ENCODE measurements at regions not wholly inside any gene's neighbourhood (a gene's known extent, or its start where the extent isn't known, plus 50 kb on each side); places are given as distances from the start of the nearest gene placed in this dataset.

- ChIA-PET POLR2A (no interaction called here), CTCF (ENCODE audit: unreplicated experiment) (no interaction called here)
- intact Hi-C loops (cut with micrococcal nuclease; ENCODE audit: unreplicated experiment): no loop called here
- TF ChIP-seq CTCF (conservative IDR thresholded peaks at IDR 0.05; ENCODE audit: low read length) (no peak), EZH2phosphoT487 (IDR thresholded peaks at IDR 0.05; ENCODE audit: borderline replicate concordance, low read depth, low read length) (no peak)
- no peaks in the 10 kb centered on the region for H3K79me2 ChIP-seq (ENCODE audit: insufficient read depth, low read depth, low read length)
- no peaks in the 10 kb centered on the region for H3K9me3 ChIP-seq (ENCODE audit: low read length)
- H3K36me3 ChIP-seq (ENCODE audit: insufficient read depth, low read length): no peaks in the 10 kb centered on the region
- no peaks in the 10 kb centered on the region for H4K20me1 ChIP-seq (ENCODE audit: insufficient read depth, low read length)
- no peak for DNase-seq (ENCODE audit: low spot score)
- no peak overlapping the region for H3K4me2 ChIP-seq (ENCODE audit: low read length)
- no peaks in the 10 kb centered on the region for H3K4me1 ChIP-seq (ENCODE audit: insufficient read depth, low read length, poor library complexity, severe bottlenecking)
- no peak overlapping the region for H3K4me3 ChIP-seq (ENCODE audit: low read depth, low read length, poor library complexity, severe bottlenecking)
- H3K27ac ChIP-seq (ENCODE audit: low read depth, low read length, poor library complexity, severe bottlenecking): no peak overlapping the region
- no TSS peak for BruUV-seq (replicated peaks)
- no peak overlapping the region for H2AFZ ChIP-seq (ENCODE audit: low read length)
- no peaks in the 10 kb centered on the region for H3K9me2 ChIP-seq (ENCODE audit: insufficient read depth, low read length)
Measured at GRCh38 chr18:40355726-40356125, 1599.3 kb upstream of the PIK3C3 start.

DNA sequence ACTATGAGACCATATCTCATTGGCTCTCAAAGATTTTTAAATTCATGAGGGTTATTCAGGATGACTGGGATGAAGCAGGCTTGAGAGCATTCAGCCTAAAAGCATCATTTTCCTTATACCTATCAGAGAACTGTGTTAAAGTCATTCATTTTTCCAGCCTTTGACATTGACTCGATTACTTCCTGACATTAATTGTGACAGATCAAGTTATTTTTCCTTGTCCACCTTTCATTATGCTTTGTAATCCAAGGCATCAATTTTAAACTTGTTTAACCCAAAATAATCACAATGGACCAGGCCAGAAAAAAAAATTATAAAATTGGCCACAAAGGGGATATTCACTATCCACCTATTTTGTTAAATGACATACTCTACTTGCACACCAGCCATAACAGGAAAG, 1606.8 kb upstream of the PIK3C3 start:
- intact Hi-C loops (cut with micrococcal nuclease; ENCODE audit: unreplicated experiment): no loop called here
- Histone ChIP-seq H3K27ac (ENCODE audit: low read depth, low read length, poor library complexity, severe bottlenecking) (no peak overlapping the region), H2AFZ (ENCODE audit: low read length) (no peak overlapping the region), H4K20me1 (ENCODE audit: insufficient read depth, low read length) (no peaks in the 10 kb centered on the region), H3K9me2 (ENCODE audit: insufficient read depth, low read length) (no peaks in the 10 kb centered on the region), H3K9me3 (ENCODE audit: low read length) (no peaks in the 10 kb centered on the region), H3K4me2 (ENCODE audit: low read length) (no peak overlapping the region), H3K4me3 (ENCODE audit: low read depth, low read length, poor library complexity, severe bottlenecking) (no peak overlapping the region), H3K4me1 (ENCODE audit: insufficient read depth, low read length, poor library complexity, severe bottlenecking) (no peaks in the 10 kb centered on the region), H3K79me2 (ENCODE audit: insufficient read depth, low read depth, low read length) (no peaks in the 10 kb centered on the region), H3K36me3 (ENCODE audit: insufficient read depth, low read length) (no peaks in the 10 kb centered on the region)
- no peak for TF ChIP-seq CTCF (conservative IDR thresholded peaks at IDR 0.05; ENCODE audit: low read length)
- TF ChIP-seq EZH2phosphoT487 (IDR thresholded peaks at IDR 0.05; ENCODE audit: borderline replicate concordance, low read depth, low read length): no peak
- DNase-seq (ENCODE audit: low spot score): no peak
- CTCF ChIA-PET (ENCODE audit: unreplicated experiment): no interaction called here
- POLR2A ChIA-PET: no interaction called here
- no TSS peak for BruUV-seq (replicated peaks)

GRCh38 chr18:40347261-40347660, 1607.8 kb upstream of the PIK3C3 start:
- no peaks in the 10 kb centered on the region for H4K20me1 ChIP-seq (ENCODE audit: insufficient read depth, low read length)
- DNase-seq (ENCODE audit: low spot score): no peak
- TF ChIP-seq EZH2phosphoT487 (IDR thresholded peaks at IDR 0.05; ENCODE audit: borderline replicate concordance, low read depth, low read length) (no peak), CTCF (conservative IDR thresholded peaks at IDR 0.05; ENCODE audit: low read length) (no peak)
- ChIA-PET POLR2A (no interaction called here), CTCF (ENCODE audit: unreplicated experiment) (no interaction called here)
- no peak overlapping the region for H3K4me2 ChIP-seq (ENCODE audit: low read length)
- no peaks in the 10 kb centered on the region for H3K9me2 ChIP-seq (ENCODE audit: insufficient read depth, low read length)
- no peaks in the 10 kb centered on the region for H3K4me1 ChIP-seq (ENCODE audit: insufficient read depth, low read length, poor library complexity, severe bottlenecking)
- no peak overlapping the region for H3K27ac ChIP-seq (ENCODE audit: low read depth, low read length, poor library complexity, severe bottlenecking)
- intact Hi-C loops (cut with micrococcal nuclease; ENCODE audit: unreplicated experiment): no loop called here
- H3K9me3 ChIP-seq (ENCODE audit: low read length): no peaks in the 10 kb centered on the region
- H3K79me2 ChIP-seq (ENCODE audit: insufficient read depth, low read depth, low read length): no peaks in the 10 kb centered on the region
- H2AFZ ChIP-seq (ENCODE audit: low read length): no peak overlapping the region
- no peaks in the 10 kb centered on the region for H3K36me3 ChIP-seq (ENCODE audit: insufficient read depth, low read length)
- H3K4me3 ChIP-seq (ENCODE audit: low read depth, low read length, poor library complexity, severe bottlenecking): no peak overlapping the region
- no TSS peak for BruUV-seq (replicated peaks)
